ENCODE measurements at regions not wholly inside any gene's neighbourhood (a gene's known extent, or its start where the extent isn't known, plus 50 kb on each side); places are given as distances from the start of the nearest gene placed in this dataset.

- no peak overlapping the region for H3K4me2 ChIP-seq (ENCODE audit: insufficient read depth, low read length)
- H3K79me2 ChIP-seq (ENCODE audit: control insufficient read depth, insufficient read depth, low read length), result no peaks in the 10 kb centered on the region
- POLR2A ChIA-PET, result interaction anchor here (0.6 kb wide), 1 partner anchor 63 kb away, joined by 5 read pairs; no protein-coding TSS in a partner anchor
- no peaks in the 10 kb centered on the region for H3K36me3 ChIP-seq (ENCODE audit: control insufficient read depth in 2 of 2, extremely low read depth in 1 of 2, insufficient read depth in 2 of 2, low read length in 2 of 2)
- H3K9ac ChIP-seq (replicated peaks; ENCODE audit: extremely low read depth, insufficient read depth, low read length), result no peak overlapping the region
- no peak overlapping the region for H3K4me3 ChIP-seq (replicated peaks in 1 of 3; ENCODE audit: insufficient read depth in 1 of 3, low read depth in 1 of 3, low read length in 3 of 3)
- no TSS peak for BruUV-seq (replicated peaks)
- TF ChIP-seq POLR2AphosphoS5 (IDR thresholded peaks at IDR 0.05; ENCODE audit: insufficient read depth, low read depth, low read length) (no peak), MYC (IDR thresholded peaks at IDR 0.05; ENCODE audit: low read depth, low read length) (no peak), EZH2 (IDR thresholded peaks at IDR 0.05; ENCODE audit: borderline replicate concordance, low read depth, low read length, severe bottlenecking) (no peak), POLR2A (IDR thresholded peaks at IDR 0.05; ENCODE audit: low read depth, low read length) (no peak), GATA2 (IDR thresholded peaks at IDR 0.05; ENCODE audit: insufficient read depth, insufficient read length, low read depth, low read length) (no peak), JUN (IDR thresholded peaks at IDR 0.05; ENCODE audit: borderline replicate concordance, insufficient read depth, insufficient read length, low read depth) (no peak), FOS (IDR thresholded peaks at IDR 0.05; ENCODE audit: borderline replicate concordance, insufficient read depth, low read length) (no peak), MAX (IDR thresholded peaks at IDR 0.05; ENCODE audit: insufficient read depth, insufficient read length) (no peak)
- TF ChIP-seq, protein P1, sequence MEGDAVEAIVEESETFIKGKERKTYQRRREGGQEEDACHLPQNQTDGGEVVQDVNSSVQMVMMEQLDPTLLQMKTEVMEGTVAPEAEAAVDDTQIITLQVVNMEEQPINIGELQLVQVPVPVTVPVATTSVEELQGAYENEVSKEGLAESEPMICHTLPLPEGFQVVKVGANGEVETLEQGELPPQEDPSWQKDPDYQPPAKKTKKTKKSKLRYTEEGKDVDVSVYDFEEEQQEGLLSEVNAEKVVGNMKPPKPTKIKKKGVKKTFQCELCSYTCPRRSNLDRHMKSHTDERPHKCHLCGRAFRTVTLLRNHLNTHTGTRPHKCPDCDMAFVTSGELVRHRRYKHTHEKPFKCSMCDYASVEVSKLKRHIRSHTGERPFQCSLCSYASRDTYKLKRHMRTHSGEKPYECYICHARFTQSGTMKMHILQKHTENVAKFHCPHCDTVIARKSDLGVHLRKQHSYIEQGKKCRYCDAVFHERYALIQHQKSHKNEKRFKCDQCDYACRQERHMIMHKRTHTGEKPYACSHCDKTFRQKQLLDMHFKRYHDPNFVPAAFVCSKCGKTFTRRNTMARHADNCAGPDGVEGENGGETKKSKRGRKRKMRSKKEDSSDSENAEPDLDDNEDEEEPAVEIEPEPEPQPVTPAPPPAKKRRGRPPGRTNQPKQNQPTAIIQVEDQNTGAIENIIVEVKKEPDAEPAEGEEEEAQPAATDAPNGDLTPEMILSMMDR (IDR thresholded peaks at IDR 0.05; ENCODE audit: extremely low read depth in 1 of 2, insufficient read depth in 1 of 2, low read depth in 1 of 2, low read length in 2 of 2), result no peak
- no peaks in the 10 kb centered on the region for H3K4me1 ChIP-seq (ENCODE audit: control insufficient read depth, extremely low read depth, insufficient read depth, low read length)
- CTCF ChIA-PET, result no interaction called here
- dilution Hi-C loops (cut with MboI; ENCODE audit: extremely low pct_ligation_motif_present, low sequenced_read_pairs), result no loop called here
- intact Hi-C loops (cut with micrococcal nuclease), result no loop called here
- H3K9me1 ChIP-seq (replicated peaks; ENCODE audit: control insufficient read depth, extremely low read depth, insufficient read depth, low read length), result no peaks in the 10 kb centered on the region
- no peak overlapping the region for H2AFZ ChIP-seq (ENCODE audit: low read depth, low read length)
- H3K27me3 ChIP-seq (ENCODE audit: control insufficient read depth in 2 of 2, insufficient read depth in 2 of 2, low read length in 2 of 2), result peaks cover 3 to 7% of the 10 kb centered on the region in 2 experiments
- FAIRE-seq (no peak), DNase-seq (ENCODE audit: low read depth, low spot score) (no peak)
- H3K27ac ChIP-seq (ENCODE audit: insufficient read depth, low read depth, low read length), result no peak overlapping the region
- H3K9me3 ChIP-seq (replicated peaks; ENCODE audit: control insufficient read depth, insufficient read depth, low read length), result no peaks in the 10 kb centered on the region
- no peaks in the 10 kb centered on the region for H4K20me1 ChIP-seq (replicated peaks; ENCODE audit: control insufficient read depth, extremely low read depth, insufficient read depth, low read length)
Observed at GRCh38 chr14:101250948-101251811, 310.1 kb upstream of the DIO3 start.

Data from endothelial cell of umbilical vein (primary cell).